Right ventricle myocardium inferior (tissue), 1 donor: ENCODE measurements at regions not wholly inside any gene's neighbourhood (a gene's known extent, or its start where the extent isn't known, plus 50 kb on each side); places are given as distances from the start of the nearest gene placed in this dataset.
A peak's percentile ranks its signal among the peaks of the same experiment; 100 is the strongest.

Source experiments
- ATAC-seq: fragments of 200-7000 bp; cut with Tn5 transposase; one replicate; pipeline ENCODE4 v1.9.1; 2020; ENCODE audit warnings: mild to moderate bottlenecking, moderate library complexity
- DNase-seq: peaks from one replicate; pipeline ENCODE4 v3.0.0; 2021; ENCODE audit errors: missing footprints
- intact Hi-C: fragments of 100-400 bp; cut with DNase I; formaldehyde crosslinking; loops from one replicate; pipeline ENCODE4 v1.11.0; 2022
- donor health status: DM: no; HTN: yes; CAD: no; lungs with severe emphysema.

- ATAC-seq = no peak
Measured at GRCh38 chr11:104337273-104337672, 173.3 kb upstream of the PDGFD start.

GRCh38 chr11:104333977-104334376 is 170.0 kb upstream of the PDGFD start:
- no peak for ATAC-seq
- no peak for DNase-seq
- intact Hi-C loops = no loop called here

More at GRCh38 chr11:104337273-104337672, 173.3 kb upstream of the PDGFD start:
- intact Hi-C loops = no loop called here
- no peak for DNase-seq

GRCh38 chr11:104332110-104332509 is 168.2 kb upstream of the PDGFD start:
- intact Hi-C loops = no loop called here

GRCh38 chr11:104329078-104329665 is 165.2 kb upstream of the PDGFD start:
- intact Hi-C loops = no loop called here
- peak; percentile 56 for ATAC-seq
- DNase-seq = no peak

More at GRCh38 chr11:104332110-104332509, 168.2 kb upstream of the PDGFD start:
- no peak for ATAC-seq
- no peak for DNase-seq

DNA sequence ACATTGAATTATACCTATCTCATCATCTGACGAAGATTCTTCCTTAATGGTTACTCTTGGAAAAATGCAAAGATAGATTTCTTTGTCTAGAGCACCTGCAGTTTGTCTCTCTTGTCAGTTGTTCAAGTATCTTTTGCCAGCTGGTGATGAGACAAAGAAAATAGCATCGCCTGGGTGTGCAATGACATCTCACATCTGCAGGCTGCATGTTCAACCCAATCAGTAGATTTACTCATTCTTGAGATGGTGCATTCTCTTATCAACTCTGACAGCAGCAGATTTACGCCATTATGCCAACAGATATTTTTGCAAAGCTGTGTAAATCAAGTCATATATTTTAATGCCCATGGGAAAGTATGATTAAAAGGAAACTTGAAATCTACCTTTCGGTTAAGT is 164.6 kb upstream of the PDGFD start:
- DNase-seq = no peak
- no peak for ATAC-seq
- intact Hi-C loops = no loop called here

DNA sequence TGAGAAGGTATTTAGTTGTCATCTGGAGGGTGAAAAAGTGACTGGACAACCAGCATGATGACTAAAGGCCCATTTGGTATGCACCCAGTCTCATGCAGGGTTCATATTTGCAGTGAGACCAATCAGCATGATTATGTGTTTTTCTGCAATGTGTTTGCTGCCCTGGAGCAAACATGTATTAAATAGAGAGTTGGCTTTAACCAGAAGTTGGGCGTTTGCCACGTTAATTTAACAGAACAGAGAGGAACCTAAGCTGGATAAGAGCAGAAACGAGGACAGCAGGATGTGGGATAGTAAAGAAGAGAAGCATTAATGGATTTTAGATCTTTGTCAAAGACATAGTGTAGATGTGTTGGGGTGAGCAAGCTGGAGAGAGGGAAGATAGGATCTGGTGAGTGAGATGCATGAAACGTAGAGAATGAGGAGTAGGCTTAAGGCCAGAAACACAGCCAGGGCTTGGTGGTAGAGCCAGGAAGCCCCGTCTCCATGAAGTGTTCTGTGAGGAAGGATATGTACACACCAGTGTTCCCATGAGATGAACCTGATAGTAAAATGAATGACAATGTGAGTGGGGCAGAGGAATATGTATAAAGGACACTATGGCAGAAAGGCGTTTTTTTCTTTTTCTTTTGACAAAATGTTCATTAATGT is 164.0 kb upstream of the PDGFD start:
- DNase-seq (no peak), ATAC-seq (peak; percentile 56)
- intact Hi-C loops = no loop called here

DNA sequence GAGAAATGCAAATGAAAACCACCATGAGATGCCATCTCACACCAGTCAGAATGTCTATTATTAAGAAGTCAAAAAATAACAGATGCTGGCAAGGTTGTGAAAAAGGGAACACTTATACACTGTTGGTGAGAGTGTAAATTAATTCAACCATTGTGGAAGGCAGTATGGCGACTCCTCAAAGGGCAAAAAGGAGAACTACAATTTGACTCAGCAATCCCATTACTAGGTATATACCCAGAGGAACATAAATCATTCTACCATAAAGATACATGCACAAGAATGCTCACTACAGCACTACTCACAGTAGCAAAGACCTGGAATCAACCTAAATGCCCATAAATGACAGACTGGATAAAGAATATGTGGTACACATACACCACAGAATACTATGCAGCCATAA is 161.1 kb upstream of the PDGFD start:
- intact Hi-C loops = no loop called here
- ATAC-seq (no peak), DNase-seq (no peak)

DNA sequence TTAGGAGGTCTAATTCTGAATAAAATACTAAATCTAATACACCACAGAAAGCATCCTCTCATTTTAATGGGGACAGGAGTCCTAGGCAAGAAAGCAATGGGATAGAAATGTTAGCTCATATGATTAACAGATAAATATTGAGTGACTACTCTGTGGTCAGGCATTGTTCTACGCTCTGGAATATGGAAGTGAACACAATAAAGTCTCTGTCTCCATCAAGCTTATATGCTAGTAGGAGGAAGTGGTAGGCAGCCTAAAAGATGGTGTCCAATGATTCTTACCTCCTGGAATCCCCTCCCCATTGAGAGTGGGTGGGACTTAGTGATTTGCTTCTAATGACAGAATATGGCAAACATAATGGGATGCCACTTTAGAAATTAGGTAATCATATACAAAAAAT is 160.3 kb upstream of the PDGFD start:
- ATAC-seq (no peak), DNase-seq (no peak)
- intact Hi-C loops = no loop called here

GRCh38 chr11:104323841-104324240 is 159.9 kb upstream of the PDGFD start:
- no peak for DNase-seq
- intact Hi-C loops = no loop called here
- no peak for ATAC-seq

DNA sequence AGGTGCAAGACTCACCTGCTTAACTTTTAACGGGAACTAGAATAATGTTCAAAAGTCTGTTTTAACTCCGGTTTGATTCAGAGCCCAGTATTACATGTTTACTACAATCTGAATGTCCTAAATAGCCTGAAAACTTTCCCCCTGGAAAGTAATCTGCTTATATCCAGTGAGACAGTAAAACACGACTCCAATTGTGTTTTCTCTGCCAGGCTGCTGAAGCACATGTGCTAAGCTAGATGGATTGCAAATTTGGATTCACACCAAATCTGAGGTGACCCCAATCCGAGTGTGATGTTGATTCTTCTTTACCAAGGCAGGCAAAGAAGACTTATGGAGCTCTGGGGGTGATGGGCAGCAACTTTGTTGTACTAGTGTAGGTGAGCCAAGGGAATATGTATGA is 158.7 kb upstream of the PDGFD start:
- ATAC-seq (no peak), DNase-seq (no peak)
- intact Hi-C loops = no loop called here

- DNase-seq (no peak), ATAC-seq (no peak)
- intact Hi-C loops = no loop called here
Measured at GRCh38 chr11:104320956-104321355, 157.0 kb upstream of the PDGFD start.

DNA sequence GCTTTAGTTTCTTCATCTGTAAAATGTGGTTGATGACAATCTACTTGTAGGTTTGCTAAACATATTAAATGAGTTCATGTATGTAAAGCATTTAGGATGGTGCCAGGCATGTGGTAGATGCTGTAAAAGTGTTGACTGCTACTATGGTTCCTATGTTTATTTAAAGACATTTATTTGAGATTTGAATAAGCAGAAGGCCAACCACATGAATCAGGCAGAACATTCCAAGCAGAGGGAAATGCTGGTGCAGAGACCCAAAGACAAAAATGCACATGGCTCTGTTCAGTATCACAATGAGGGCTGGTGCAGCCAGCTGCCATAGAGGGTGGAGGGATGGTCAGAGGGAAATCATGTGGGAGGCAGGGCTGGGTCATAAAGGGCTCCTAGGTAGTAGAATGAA is 156.2 kb upstream of the PDGFD start:
- DNase-seq (no peak), ATAC-seq (no peak)
- intact Hi-C loops = no loop called here

DNA sequence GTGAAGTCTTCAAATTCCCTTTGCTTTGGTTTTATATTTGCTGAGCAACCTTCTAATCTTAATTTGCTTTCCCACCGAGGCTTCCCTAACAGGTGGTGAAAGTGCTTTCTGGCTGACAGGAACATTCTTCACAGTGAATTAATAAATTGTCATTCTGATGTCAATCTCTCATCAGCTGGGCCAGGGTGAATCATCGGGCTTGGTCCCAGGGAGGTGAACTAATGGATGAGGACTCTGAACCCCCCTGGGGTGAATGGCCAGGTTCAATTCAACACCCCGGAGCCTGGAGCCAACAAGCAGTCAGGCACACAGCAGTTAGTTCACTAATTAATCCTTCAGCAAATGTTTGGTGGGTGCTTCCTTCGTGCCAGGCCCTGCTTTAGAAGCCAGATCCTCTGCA is 155.4 kb upstream of the PDGFD start:
- intact Hi-C loops = no loop called here
- ATAC-seq (no peak), DNase-seq (no peak)

DNA sequence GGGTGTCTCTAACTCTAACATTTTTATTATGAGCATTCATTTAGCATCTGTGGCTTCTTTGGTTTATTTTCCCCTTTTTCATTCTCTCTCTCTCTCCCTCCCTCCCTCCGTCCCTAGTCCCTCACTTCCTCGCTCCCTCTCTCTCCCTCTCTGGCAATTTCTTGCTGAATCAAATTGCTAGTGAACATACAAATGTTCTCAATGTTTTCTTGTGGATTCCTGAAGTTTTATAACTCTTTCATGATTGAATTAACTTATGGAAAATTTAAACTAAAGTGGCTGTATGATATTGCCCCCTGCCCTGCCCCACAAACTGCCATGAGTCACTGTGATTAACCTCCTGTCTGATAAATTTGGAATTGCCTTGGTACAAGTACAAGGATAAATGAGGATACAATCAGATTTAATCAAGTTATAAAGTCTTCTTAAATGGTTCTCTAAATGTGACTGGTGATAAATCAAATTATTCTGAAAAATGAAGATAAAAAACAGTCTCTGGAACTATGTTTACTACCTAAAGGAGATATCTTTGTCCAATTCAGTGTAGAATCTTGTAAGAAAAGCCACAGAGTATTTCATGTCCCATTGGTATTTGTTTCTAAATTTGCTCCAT is 143.0 kb upstream of the PDGFD start:
- intact Hi-C loops = no loop called here
- DNase-seq = no peak
- no peak for ATAC-seq

DNA sequence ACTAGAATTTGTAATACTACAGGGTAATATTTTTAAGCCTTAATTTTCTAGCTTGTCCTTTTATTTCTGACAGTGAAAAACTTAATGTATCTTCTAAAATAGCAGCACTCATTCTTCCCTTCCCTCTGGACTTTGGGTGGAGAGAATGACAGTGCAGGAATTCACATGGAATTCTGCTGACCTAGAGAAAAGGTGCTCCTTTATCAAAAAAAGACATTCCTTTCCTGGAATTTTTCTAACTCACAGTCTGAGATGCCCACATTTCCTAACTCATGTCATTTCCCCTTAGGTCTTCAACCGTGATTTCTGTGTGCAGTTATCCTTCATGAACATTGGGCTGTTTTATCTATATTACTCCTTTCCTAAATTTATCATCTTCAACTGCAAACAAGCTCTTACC is 137.8 kb upstream of the PDGFD start:
- ATAC-seq (no peak), DNase-seq (no peak)
- intact Hi-C loops = no loop called here

GRCh38 chr11:104291646-104292045 is 127.7 kb upstream of the PDGFD start:
- no peak for DNase-seq
- ATAC-seq = peak; percentile 54
- intact Hi-C loops = no loop called here

- no peak for DNase-seq
- intact Hi-C loops = no loop called here
- ATAC-seq = no peak
Measured at GRCh38 chr11:104286129-104286528, 122.2 kb upstream of the PDGFD start.

DNA sequence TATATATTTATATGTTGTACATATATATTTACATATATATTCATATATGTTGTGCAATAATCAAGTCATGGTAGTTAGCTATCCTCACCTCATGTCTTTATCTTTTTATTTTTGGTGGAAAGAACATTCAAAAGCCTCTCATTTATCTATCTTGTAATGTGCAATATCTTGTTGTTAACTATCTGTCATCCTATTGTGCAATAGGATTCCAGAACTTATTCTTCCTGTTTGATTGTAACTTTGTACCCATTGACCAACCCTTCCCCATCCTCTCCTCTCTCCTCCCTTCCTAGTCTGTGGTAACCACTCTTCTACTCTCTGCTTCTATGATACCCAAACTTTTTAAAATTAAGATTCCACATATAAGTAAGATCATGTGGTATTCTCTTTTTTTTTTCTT is 115.6 kb upstream of the PDGFD start:
- intact Hi-C loops = no loop called here
- DNase-seq (no peak), ATAC-seq (no peak)

- intact Hi-C loops = no loop called here
- ATAC-seq (no peak), DNase-seq (no peak)
Measured at GRCh38 chr11:104275992-104276391, 112.0 kb upstream of the PDGFD start.

- intact Hi-C loops = no loop called here
- ATAC-seq (no peak), DNase-seq (no peak)
Measured at GRCh38 chr11:104260456-104260855, 96.5 kb upstream of the PDGFD start.
